ENCODE measurements at regions not wholly inside any gene's neighbourhood (a gene's known extent, or its start where the extent isn't known, plus 50 kb on each side); places are given as distances from the start of the nearest gene placed in this dataset.

GRCh38 chr20:40016890-40017289, 672.1 kb downstream of the MAFB start:
- no peak for TF ChIP-seq CTCF (conservative IDR thresholded peaks at IDR 0.05; ENCODE audit: low read depth in 2 of 2)
- no peak for TF ChIP-seq POLR2AphosphoS5 (IDR thresholded peaks at IDR 0.05; ENCODE audit: low read depth)
- no peak for TF ChIP-seq EZH2 (IDR thresholded peaks at IDR 0.05; ENCODE audit: low read depth, unreplicated experiment)
- TF ChIP-seq ETS1 (IDR thresholded peaks at IDR 0.05) = no peak
- no peak for TF ChIP-seq EZH2phosphoT487 (IDR thresholded peaks at IDR 0.05; ENCODE audit: unreplicated experiment)
- TF ChIP-seq, protein P1, sequence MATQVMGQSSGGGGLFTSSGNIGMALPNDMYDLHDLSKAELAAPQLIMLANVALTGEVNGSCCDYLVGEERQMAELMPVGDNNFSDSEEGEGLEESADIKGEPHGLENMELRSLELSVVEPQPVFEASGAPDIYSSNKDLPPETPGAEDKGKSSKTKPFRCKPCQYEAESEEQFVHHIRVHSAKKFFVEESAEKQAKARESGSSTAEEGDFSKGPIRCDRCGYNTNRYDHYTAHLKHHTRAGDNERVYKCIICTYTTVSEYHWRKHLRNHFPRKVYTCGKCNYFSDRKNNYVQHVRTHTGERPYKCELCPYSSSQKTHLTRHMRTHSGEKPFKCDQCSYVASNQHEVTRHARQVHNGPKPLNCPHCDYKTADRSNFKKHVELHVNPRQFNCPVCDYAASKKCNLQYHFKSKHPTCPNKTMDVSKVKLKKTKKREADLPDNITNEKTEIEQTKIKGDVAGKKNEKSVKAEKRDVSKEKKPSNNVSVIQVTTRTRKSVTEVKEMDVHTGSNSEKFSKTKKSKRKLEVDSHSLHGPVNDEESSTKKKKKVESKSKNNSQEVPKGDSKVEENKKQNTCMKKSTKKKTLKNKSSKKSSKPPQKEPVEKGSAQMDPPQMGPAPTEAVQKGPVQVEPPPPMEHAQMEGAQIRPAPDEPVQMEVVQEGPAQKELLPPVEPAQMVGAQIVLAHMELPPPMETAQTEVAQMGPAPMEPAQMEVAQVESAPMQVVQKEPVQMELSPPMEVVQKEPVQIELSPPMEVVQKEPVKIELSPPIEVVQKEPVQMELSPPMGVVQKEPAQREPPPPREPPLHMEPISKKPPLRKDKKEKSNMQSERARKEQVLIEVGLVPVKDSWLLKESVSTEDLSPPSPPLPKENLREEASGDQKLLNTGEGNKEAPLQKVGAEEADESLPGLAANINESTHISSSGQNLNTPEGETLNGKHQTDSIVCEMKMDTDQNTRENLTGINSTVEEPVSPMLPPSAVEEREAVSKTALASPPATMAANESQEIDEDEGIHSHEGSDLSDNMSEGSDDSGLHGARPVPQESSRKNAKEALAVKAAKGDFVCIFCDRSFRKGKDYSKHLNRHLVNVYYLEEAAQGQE (IDR thresholded peaks at IDR 0.05; ENCODE audit: unreplicated experiment) = no peak
